ENCODE measurements at regions not wholly inside any gene's neighbourhood (a gene's known extent, or its start where the extent isn't known, plus 50 kb on each side); places are given as distances from the start of the nearest gene placed in this dataset.
"Not testable (repeated sequence)": the region's sequence is repeated elsewhere in the genome, so short reads cannot be mapped to it uniquely, and the experiment has no call there.

DNA sequence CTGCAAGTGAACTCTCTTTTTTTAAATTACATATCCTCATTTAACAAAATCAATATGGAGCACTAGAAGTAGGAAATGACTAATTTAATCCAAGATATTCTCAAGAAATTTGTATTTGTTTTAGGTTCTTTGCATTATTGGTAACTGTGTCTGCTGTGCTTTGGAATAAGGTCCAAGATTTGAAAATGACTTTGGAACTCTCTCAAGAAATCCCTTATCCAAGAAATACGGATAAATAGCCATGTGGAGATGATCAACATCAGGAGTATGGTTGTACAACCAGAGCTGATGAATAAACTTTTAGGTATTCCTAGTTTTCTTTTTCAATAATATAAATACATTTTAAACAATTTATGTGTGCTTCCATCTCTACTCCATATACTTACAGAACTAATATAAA, 279.9 kb upstream of the SEMA3C start:
- DNase-seq (ENCODE audit: extremely low read depth, low read depth) = no peak

DNA sequence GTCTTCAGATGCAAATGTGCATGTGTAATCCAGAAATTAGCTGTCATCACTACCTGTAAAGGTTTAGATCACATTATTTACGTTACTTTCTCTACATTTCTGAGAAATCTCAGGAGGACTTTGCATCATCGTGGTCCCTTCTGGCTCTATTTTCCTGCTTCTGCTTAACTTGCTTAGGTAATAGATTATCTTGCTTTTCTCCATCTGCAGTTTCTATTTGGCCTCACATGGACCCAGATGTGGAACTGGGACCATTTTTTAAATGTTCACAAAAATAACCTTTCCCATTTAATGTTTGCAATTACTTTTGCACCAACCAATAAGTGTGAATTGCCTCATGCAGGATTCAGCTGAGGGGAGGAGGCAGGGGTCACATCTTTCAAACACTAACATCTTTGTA, 278.4 kb upstream of the SEMA3C start:
- no peak for DNase-seq (ENCODE audit: extremely low read depth, low read depth)

DNA sequence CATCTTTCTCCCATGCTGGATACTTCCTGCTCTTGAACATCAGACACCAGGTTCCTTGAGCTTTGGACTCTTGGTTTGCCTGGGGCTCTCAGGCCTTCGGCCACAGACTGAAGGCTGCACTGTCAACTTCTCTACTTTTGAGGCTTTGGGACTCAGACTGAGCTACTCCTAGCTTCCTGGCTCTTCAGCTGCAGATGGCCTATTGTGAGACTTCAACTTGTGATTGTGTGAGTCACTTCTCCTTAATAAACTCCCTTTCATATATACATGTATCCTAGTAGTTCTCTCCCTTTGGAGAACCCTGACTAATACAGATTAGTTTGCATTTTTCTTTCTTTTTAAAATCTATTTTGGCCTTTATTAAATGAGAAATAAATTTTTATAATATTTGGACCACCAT, 276.2 kb upstream of the SEMA3C start:
- DNase-seq (ENCODE audit: extremely low read depth, low read depth) = no peak

DNA sequence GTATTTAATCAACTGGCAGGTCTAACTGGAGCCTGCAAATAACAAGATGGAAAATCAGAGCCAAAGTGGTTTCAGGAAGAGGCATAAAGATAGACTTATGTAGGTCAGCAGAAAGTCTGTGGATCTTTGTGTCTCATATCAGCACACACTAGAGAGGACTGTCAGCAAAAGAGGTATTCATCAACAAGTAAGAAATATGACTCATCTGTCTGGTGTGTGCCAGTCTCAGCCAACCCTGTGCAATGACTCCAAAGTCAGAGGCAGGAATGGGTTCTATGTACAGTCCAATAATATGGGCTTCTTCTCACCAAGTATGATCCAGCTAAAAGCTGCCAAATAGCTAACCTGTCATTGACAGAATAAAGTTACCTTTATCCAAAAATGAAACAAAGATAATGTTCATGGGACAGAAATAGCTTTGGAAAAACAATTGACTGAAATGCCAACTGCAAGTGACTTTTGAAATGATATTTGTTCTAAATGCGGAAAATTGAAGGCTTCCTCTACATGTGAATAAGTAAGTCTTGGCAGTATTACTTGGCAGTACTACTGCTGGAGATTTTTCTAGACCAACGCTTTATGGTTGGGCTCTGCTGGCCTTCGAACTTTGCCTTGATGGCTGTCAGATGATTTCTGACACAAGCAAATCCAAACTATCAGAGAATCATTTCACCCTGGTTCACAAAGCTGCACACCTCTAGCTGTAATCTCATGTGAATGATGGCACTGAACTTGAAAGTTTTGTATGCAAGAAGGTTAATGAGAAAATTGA, 272.3 kb upstream of the SEMA3C start:
- peak; percentile 53 for DNase-seq (ENCODE audit: extremely low read depth, low read depth)

DNA sequence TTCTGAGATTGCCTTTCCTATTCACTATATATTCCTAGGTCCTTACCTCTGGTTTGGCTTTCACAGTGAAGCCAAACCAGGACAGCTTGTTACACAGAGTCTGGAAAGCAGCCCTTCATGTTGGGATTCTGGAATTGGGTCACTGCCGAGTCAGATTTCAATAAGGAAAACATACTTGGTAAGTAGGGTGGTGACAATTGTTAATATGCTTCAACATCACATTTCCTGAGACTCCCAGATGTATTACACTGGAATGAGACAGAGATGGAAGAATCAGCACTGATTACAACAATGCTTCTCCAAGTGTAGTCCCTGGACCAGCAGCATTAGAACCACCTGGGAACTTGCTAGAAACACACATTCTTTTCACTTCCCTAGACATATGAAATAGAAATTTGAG, 268.9 kb upstream of the SEMA3C start:
- DNase-seq (ENCODE audit: extremely low read depth, low read depth) = no peak

DNA sequence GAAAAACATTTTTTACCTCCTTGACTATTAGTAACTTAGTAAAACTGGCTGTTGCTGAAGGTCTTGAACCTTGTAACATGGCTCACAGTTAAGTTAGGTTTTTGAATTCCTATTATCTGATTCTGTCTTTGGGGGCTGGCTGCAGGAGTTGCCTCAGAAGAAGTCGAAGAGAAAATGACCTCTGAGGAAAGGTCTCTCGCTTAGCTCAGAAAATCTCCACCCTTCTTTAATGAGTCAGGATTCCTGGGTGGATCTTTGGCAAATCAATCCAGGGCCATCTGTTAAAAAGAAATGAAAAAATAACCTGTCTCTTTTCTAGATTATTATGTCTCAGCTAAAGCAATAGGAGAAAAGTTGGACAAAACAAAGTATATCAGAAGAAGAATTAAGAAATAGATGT, 267.8 kb upstream of the SEMA3C start:
- DNase-seq (ENCODE audit: extremely low read depth, low read depth) = no peak

DNA sequence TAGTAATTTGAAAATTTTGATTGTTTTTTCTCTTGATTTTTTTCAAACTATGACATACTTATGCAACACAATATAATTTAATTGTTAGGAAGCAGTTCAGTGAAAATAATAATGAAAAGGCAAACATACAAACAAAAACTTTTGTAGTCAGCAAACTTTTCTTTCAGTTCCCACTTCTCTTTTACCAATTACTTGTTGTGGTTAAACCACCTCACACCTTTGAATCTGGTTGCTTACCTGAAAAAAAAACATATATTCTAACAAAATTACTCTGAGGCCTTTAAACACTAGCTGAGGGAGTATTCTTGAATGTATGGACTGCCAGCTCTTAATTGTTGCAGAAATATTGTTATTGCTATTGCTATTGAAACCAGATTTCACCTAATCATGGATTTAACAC, 266.2 kb upstream of the SEMA3C start:
- no peak for DNase-seq (ENCODE audit: extremely low read depth, low read depth)

DNA sequence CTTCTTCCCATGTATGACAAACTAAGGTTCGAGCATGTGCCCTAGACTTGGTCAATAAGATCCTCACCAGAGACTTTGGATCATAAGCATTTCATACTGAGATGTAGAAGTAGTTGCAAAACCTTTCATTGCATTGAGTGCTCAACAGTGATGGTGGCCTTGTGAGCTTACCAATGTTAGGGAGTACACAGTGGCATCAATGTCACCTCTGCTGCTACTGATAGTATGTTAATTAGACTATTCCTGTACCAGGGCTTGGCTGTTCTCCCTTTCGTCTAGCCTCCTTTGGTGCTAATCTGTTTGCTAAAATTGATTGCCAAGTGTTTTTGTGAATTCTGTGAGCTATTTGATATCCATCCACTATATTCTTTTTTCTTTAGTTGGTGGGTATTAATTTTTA, 264.5 kb upstream of the SEMA3C start:
- no peak for DNase-seq (ENCODE audit: extremely low read depth, low read depth)

DNA sequence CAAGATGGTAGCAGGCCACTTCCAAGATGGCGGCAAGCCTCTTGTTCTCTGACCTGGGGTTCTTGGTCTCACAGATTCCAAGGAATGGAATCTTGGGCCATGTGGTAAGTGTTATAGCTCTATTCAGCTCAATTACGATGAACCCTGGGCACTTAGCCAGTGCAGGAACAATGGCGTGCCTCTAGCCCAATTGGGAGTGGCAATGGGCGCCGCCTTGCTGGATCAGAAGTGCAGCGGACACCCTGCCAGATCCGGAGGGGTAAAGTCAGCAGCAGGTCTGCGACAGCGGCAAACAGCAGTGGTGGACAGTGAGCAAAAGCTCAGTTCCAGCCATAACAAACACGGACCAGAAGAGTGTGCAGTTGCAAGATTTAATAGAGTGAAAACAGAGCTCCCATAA, 263.2 kb upstream of the SEMA3C start:
- DNase-seq (ENCODE audit: extremely low read depth, low read depth) = not testable (repeated sequence)

DNA sequence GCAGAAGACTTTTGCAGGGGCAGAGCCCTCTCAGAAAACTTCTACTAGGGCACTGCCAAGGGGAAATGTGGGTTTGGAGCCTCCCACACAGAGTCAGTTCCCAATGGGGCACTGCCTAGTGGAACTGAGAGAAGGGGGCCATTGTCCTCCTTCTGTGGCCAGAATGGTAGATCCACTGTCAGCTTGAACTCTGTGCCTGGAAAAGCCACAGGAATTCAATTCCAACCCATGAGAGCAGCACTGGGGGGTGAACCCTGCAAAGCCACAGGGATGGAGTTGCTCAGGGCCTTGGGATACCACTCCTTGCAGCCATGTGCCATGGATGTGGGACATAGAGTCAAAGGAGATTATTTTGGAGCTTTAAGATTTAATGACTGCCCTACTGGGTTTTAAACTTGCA, 262.2 kb upstream of the SEMA3C start:
- no peak for DNase-seq (ENCODE audit: extremely low read depth, low read depth)

DNA sequence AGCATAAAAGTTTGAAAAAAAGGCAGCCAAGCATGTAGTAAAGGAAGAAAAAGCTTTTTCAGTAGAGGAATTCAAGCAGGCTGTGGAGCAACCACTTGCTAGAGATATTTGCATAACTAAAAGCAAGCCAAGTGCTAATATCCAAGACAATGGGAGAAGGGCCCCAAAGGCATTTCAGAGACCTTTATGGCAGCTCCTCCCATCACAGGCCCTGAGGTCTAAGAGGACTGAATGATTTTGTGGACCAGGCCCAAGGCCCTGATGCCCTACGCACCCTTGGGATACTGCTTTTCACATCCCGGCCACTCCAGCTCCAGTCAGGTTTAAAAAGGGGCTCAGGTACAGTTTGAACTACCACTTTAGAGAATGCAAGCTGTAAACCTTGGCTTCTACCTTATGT, 261.7 kb upstream of the SEMA3C start:
- no peak for DNase-seq (ENCODE audit: extremely low read depth, low read depth)

DNA sequence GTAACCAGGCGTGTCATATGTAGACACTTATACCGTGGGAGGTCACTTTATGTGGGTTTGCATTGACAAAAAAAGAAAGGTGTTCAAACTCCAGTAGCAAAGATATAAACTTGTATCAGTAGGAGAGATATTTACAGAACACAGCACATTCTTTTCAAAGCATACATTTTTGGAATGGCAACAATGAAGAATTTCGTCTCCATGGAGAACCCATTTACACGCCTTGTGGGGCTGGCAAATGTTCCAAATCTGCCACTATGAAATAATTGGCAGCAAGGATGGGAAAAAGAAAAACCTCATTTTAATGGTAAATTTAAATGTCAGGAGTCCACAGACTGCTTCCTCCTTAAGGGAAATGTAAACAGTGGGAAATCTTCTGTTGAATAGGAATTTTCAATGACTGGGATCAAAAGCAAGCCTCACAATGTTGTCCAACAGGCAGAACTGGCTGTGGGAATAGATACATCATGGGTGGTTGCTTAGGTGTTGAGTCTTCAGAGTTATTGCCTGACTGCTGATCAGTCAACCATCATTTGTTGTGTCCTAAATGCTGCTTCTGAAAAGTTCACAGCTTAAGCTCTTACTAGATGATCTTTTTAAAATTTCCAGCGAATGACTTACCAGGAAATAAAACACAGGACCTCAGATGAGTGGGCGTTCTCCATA, 256.6 kb upstream of the SEMA3C start:
- DNase-seq (ENCODE audit: extremely low read depth, low read depth) = no peak

DNA sequence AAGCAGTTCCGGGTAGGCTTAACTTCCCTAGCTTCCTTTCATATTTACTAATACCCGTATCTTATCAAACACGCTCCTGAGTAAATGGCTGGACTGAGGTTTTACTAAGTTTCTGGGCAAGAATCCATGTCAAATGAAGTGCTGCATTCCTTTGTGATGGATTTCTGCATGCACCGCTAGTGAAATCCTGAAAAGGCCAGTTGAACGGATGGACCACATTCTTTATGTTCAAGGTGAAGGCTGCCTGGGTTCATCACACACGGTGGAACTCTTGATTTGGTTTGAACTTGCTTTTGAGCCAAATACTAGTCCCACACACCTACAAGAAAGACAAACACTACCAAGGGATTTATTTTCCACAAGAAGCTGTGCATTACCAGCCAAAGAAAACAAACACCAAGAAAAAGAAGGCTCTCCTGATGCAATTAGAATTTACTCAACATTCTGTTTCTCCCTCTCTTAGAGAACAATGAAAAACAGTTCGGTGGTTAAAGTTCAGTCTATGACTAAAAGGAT, 255.0 kb upstream of the SEMA3C start:
- no peak for DNase-seq (ENCODE audit: extremely low read depth, low read depth)

DNA sequence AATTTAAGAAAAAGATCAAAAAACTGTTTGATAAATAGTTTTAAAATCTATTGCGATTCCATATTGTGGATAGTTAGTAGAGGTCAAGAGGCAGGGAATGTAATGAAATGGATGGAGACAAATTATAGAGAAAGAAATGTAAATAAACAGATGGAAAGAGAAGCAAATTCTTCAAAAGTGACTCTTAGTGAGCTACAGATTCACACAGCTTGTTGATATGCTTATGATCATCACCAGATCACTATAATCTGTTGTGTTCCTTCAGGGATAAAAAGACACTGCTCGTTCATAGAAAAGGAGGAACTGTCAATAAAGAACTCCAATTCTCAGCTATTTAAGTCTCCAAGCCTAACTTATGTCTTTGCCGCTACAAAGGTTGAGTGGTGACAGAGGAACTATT, 251.4 kb upstream of the SEMA3C start:
- no peak for DNase-seq (ENCODE audit: extremely low read depth, low read depth)

DNA sequence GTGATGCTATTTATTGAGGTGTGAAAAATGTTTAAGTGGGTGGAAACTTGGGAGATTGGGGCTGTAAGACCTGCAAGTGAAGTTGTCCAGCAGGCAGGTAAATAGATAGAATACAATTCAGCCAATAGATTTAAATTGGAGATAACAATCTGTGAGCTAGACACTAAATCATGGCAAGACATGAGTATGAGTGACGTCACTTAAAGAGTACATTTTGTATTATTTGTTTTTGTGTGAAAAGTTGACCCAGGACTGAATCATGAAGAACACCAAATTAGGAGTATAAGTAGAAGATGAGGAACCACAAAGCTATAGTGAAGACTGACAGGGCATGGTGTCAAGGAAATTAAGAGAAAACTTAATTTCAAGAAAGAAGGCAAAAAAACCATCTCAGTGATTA, 249.1 kb upstream of the SEMA3C start:
- DNase-seq (ENCODE audit: extremely low read depth, low read depth) = no peak

DNA sequence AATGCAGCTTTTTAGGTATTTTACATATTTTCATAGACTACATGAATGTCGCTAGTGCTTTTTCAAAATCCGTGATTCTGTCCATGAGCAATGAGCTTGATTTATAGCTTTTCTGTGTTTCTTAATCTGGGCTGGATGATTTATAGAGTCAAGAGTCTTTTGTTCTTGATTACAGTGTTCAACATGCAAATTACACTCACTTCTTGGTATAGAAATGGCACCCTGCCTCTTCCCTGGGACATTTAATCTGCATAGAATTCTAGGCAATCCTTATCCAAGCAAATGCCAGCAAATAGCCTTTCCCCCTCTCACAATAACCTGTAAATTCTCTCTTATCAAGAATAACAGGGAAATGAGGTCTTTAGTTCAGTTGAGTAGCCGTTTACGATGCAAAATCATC, 246.2 kb upstream of the SEMA3C start:
- no peak for DNase-seq (ENCODE audit: extremely low read depth, low read depth)

DNA sequence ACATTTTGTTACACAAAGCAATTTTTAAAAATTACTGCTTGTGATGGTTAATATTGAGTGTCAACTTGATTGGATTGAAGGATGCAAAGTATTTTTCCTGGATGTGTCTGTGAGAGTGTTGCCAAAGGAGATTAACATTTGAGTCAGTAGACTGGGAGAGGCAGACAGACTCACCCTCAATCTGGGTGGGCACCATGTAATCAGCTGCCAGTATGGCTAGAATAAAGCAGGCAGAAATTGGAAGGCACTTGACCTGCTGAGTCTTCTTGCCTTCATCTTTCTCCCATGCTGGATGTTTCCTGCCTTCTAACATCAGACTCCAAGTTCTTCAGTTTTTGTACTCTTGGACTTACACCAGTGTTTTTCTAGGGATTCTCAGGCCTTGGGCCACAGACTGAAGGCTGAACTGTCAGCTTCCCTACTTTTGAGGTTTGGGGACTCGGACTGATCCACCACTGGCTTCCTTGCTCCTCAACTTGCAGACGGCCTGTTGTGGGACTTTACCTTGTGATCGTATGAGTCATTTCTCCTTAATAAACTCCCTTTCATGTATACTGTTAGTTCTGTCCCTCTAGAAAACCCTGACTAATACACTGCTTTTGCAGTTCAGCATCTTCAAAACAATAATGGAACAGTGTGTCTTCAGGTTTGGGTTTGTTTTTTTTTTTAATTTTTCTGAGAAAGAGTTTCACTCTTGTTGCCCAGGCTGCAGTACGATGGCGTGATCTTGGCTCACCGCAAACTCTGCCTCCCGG, 244.1 kb upstream of the SEMA3C start:
- DNase-seq (ENCODE audit: extremely low read depth, low read depth) = no peak

DNA sequence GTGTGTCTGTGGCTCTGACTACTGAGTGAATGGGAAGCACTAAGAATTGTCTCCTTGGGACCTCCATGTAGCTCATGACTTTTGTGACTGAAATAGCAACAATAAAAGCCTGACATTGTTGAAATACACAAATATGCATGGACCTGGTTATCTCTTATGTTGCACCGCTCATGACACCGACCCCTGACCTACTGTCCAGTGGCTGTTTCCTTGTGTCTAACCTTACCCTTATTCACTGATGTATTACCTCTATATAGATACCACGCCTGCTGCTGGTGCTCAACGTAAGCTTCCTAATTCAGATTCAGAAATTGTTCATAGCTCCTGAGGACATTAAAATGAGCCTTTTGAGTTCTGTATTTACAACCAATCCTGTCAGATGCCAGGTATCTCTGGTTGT, 243.4 kb upstream of the SEMA3C start:
- DNase-seq (ENCODE audit: extremely low read depth, low read depth) = no peak

DNA sequence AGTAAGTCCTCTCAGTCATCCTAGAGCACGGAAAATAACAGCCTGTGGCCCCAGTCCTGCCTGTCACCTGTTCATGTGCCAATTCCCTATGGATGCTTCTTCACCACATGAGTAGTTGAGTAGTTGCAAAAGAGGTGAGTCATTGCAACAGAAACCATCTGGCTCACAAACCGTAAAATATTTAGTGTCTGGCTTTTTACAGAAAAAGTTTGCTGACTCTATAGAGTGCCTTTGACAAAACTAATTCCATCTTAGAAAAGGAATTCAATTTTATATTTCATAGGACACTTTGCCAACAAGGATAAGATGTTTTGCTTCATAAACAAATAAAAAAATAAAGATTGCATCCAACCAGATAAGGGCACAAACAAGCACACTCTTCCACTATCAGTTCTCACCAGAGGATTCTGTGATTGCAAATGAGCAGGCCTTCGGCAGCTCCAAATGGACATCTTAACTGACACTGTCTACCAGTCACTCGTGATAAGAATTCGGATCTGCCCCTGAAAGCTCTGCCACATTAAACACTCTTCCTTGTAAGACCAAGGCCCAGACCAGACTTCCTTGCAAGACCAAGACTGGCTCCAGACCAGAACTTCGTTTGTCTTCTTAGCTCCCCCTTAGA, 242.7 kb upstream of the SEMA3C start:
- no peak for DNase-seq (ENCODE audit: extremely low read depth, low read depth)

DNA sequence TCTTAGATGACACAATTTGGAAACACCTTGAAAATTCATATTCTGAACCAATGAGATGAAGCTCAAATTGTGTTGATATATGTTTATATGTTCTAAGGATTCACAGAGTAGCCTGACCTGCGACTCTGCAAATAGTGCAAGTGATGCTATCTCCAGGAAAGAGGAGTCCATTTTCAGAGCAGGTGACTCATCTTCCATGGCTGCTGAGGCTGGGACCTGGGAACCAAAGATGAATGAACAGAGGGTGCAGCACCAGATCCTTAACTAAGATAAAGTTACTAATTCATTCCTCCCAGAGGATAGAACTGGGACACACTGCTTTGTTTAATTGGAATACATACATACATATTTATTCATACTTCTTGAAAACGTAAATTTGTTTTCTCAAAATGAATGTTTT, 240.6 kb upstream of the SEMA3C start:
- DNase-seq (ENCODE audit: extremely low read depth, low read depth) = no peak

DNA sequence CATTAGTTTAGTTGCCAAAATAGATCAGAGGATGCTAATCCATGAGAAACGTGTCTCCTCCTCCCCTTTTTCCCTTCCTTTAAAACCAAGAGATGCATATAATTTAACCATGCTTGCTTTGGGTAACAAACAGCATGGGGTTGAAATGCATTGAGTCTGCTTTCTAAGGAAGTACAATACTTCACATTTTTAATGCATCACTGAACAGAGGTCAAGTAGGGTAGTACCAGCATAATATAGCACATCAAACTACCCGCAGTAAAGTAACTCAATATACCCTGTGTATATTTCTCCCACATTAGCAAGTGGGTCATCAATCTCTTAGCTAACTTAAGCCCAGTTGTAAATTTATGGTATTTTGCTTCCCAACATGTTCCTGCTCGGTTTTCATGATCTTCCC, 239.3 kb upstream of the SEMA3C start:
- DNase-seq (ENCODE audit: extremely low read depth, low read depth) = no peak

Data from NCI-H460 (cell line).